Panc1 (cell line): ENCODE measurements at regions not wholly inside any gene's neighbourhood (a gene's known extent, or its start where the extent isn't known, plus 50 kb on each side); places are given as distances from the start of the nearest gene placed in this dataset.

Experiments used
- ATAC-seq: fragments of 200-7000 bp; cut with Tn5 transposase; 2 replicates; pipeline ENCODE4 v1.9.1; 2020; ENCODE audit warnings: mild to moderate bottlenecking, moderate library complexity
- BruUV-seq: library from RNA; stranded (reverse); fragments of 400-500 nt; replicated peaks from 2 replicates; lab custom pipeline; 2021; lab: Mats Ljungman, UMichigan
- CTCF ChIA-PET: fragments of 300-600 bp; sonication (Branson Sonifier 250); formaldehyde crosslinking; loops from one replicate; lab custom pipeline; 2022; ENCODE audit warnings: antibody characterized with exemption; lab: Charles Lee
- POLR2A ChIA-PET: fragments of 300-600 bp; sonication (Branson Sonifier 250); formaldehyde crosslinking; loops from one replicate; lab custom pipeline; 2022; ENCODE audit warnings: antibody characterized with exemption; lab: Charles Lee
- DNase-seq: peaks from one replicate; pipeline ENCODE4 v3.0.0-alpha.2; 2010; ENCODE audit warnings: low read depth, low spot score
- H3K27ac ChIP-seq: 2 replicates; pipeline ENCODE4 v1.5.1; 2011; ENCODE audit warnings: mild to moderate bottlenecking, low read length, inconsistent platforms
- H3K27me3 ChIP-seq: fragments of 200-500 bp; sonication (Bioruptor generic); 2 replicates; pipeline ENCODE4 v1.6.0; 2014; ENCODE audit warnings: low read length, inconsistent platforms; ENCODE audit not compliant: control insufficient read depth, insufficient read depth
- H3K36me3 ChIP-seq: fragments of 200-500 bp; sonication (Bioruptor generic); 2 replicates; pipeline ENCODE4 v1.5.1; 2014; ENCODE audit warnings: inconsistent platforms, mild to moderate bottlenecking, low read length, moderate library complexity; ENCODE audit not compliant: control insufficient read depth, insufficient read depth
- H3K4me1 ChIP-seq: 2 replicates; pipeline ENCODE4 v1.5.1; 2011; ENCODE audit warnings: inconsistent platforms, mild to moderate bottlenecking, low read length, moderate library complexity; ENCODE audit not compliant: control insufficient read depth, insufficient read depth
- H3K4me3 ChIP-seq, 2 experiments: 2 replicates each; pipeline ENCODE4 v1.5.1; 2011 to 2012; ENCODE audit warnings: low read depth in 2 of 2, low read length in 2 of 2, mild to moderate bottlenecking in 2 of 2, inconsistent platforms in 1 of 2, moderate library complexity in 1 of 2
- H3K9me3 ChIP-seq: fragments of 200-500 bp; sonication (Bioruptor generic); 2 replicates; pipeline ENCODE4 v1.5.1; 2014; ENCODE audit warnings: low read depth, mild to moderate bottlenecking, inconsistent platforms, low read length, moderate library complexity; ENCODE audit not compliant: control insufficient read depth, insufficient read depth
- CTCF ChIP-seq: fragments of 450-650 bp; IDR thresholded peaks from 2 replicates; pipeline ENCODE4 v1.5.1; 2017; ENCODE audit warnings: mild to moderate bottlenecking
- POLR2AphosphoS5 ChIP-seq: IDR thresholded peaks from 2 replicates; pipeline ENCODE4 v1.6.1; 2012; ENCODE audit warnings: mild to moderate bottlenecking, low read depth, low read length, moderate library complexity
- SIN3A ChIP-seq: IDR thresholded peaks from 2 replicates; pipeline ENCODE4 v1.6.1; 2012; ENCODE audit warnings: low read depth, mild to moderate bottlenecking, low read length, moderate library complexity, borderline replicate concordance; ENCODE audit not compliant: insufficient read depth
- TCF7L2 ChIP-seq: IDR thresholded peaks from 2 replicates; pipeline ENCODE4 v1.6.1; 2011; ENCODE audit warnings: mild to moderate bottlenecking, low read depth, low read length, inconsistent platforms
- in situ Hi-C: cut with HindIII; loops from 2 replicates; pipeline ENCODE4 v1.10.0; 2016; ENCODE audit warnings: low sequenced_read_pairs, low pct_unique_long_range_greater_than_20kb
- intact Hi-C: fragments of 100-400 bp; cut with micrococcal nuclease; formaldehyde crosslinking; loops from one replicate; pipeline ENCODE4 v1.10.0; 2022; ENCODE audit not compliant: unreplicated experiment
- TF ChIP-seq, protein P1 (sequence below), 2 experiments: IDR thresholded peaks; 2 replicates each; pipeline ENCODE4 v1.6.1; 2011 to 2012; ENCODE audit warnings: low read depth in 2 of 2, control low read depth in 1 of 2, low read length in 1 of 2, mild to moderate bottlenecking in 1 of 2, moderate library complexity in 1 of 2; ENCODE audit not compliant: insufficient read depth in 1 of 2

- intact Hi-C loops, result no loop called here
- no peaks in the 10 kb centered on the region for H3K9me3 ChIP-seq
- H3K27ac ChIP-seq, result no peak overlapping the region
- CTCF ChIA-PET, result no interaction called here
- POLR2A ChIA-PET, result no interaction called here
- no TSS peak for BruUV-seq
- H3K4me1 ChIP-seq, result no peaks in the 10 kb centered on the region
- no peaks in the 10 kb centered on the region for H3K27me3 ChIP-seq
- DNase-seq (no peak), ATAC-seq (no peak)
- H3K4me3 ChIP-seq, result no peak overlapping the region
- H3K36me3 ChIP-seq, result no peaks in the 10 kb centered on the region
- in situ Hi-C loops, result no loop called here
- TF ChIP-seq POLR2AphosphoS5 (no peak), SIN3A (no peak), TCF7L2 (no peak), CTCF (no peak)
- TF ChIP-seq, protein P1, sequence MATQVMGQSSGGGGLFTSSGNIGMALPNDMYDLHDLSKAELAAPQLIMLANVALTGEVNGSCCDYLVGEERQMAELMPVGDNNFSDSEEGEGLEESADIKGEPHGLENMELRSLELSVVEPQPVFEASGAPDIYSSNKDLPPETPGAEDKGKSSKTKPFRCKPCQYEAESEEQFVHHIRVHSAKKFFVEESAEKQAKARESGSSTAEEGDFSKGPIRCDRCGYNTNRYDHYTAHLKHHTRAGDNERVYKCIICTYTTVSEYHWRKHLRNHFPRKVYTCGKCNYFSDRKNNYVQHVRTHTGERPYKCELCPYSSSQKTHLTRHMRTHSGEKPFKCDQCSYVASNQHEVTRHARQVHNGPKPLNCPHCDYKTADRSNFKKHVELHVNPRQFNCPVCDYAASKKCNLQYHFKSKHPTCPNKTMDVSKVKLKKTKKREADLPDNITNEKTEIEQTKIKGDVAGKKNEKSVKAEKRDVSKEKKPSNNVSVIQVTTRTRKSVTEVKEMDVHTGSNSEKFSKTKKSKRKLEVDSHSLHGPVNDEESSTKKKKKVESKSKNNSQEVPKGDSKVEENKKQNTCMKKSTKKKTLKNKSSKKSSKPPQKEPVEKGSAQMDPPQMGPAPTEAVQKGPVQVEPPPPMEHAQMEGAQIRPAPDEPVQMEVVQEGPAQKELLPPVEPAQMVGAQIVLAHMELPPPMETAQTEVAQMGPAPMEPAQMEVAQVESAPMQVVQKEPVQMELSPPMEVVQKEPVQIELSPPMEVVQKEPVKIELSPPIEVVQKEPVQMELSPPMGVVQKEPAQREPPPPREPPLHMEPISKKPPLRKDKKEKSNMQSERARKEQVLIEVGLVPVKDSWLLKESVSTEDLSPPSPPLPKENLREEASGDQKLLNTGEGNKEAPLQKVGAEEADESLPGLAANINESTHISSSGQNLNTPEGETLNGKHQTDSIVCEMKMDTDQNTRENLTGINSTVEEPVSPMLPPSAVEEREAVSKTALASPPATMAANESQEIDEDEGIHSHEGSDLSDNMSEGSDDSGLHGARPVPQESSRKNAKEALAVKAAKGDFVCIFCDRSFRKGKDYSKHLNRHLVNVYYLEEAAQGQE (IDR thresholded peaks at IDR 0.05; ENCODE audit: insufficient read depth in 1 of 2, low read depth in 2 of 2, low read length in 1 of 2), result no peak
Measured at GRCh38 chrX:128464116-128464515, 411.9 kb upstream of the ACTRT1 start.

DNA sequence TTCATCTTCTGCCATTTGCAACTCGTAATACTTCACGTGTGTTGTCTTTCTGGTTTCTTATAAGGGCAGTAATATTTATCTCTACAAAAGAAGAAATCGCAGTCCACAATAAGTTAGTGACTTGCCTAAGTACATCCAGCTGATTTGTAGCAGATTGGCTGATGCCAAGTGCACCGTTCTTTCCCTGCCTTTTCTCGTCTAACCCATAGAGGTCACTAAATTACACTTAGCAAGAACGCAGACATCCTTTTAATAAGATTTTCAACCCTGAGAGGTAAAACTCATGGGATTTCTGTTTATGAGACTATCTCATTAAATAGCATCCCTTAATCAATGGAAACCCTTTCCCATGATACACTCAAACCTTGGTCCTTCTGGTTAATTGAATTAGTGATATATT lies 408.6 kb upstream of the ACTRT1 start:
- no peak overlapping the region for H3K27ac ChIP-seq
- H3K4me1 ChIP-seq, result no peaks in the 10 kb centered on the region
- ChIA-PET POLR2A (no interaction called here), CTCF (no interaction called here)
- no peaks in the 10 kb centered on the region for H3K36me3 ChIP-seq
- H3K9me3 ChIP-seq, result no peaks in the 10 kb centered on the region
- ATAC-seq (no peak), DNase-seq (peak; percentile 2)
- intact Hi-C loops (no loop called here), in situ Hi-C loops (no loop called here)
- no peak overlapping the region for H3K4me3 ChIP-seq
- no peak for TF ChIP-seq SIN3A
- no peak for TF ChIP-seq POLR2AphosphoS5
- TF ChIP-seq CTCF, result peak; percentile 47; the same call in 1 of the 2 replicates
- no TSS peak for BruUV-seq
- no peaks in the 10 kb centered on the region for H3K27me3 ChIP-seq
